IMR-90 (cell line): ENCODE measurements at regions not wholly inside any gene's neighbourhood (a gene's known extent, or its start where the extent isn't known, plus 50 kb on each side); places are given as distances from the start of the nearest gene placed in this dataset.

Experiments
- ATAC-seq: fragments of 200-7000 bp; cut with Tn5 transposase; 2 replicates; pipeline ENCODE4 v1.9.1; 2020; ENCODE audit warnings: low read depth, mild to moderate bottlenecking, moderate library complexity
- BruUV-seq: library from RNA; stranded (reverse); fragments of 400-500 nt; replicated peaks from 2 replicates; lab custom pipeline; 2021; lab: Mats Ljungman, UMichigan
- CTCF ChIA-PET: fragments of 300-600 bp; formaldehyde crosslinking; extraction: SDS; loops from one replicate; lab custom pipeline; 2021; ENCODE audit warnings: antibody characterized with exemption; lab: Yijun Ruan, JAX
- POLR2A ChIA-PET: fragments of 300-600 bp; sonication (Branson Sonifier 250); formaldehyde crosslinking; loops from one replicate; lab custom pipeline; 2022; ENCODE audit warnings: antibody characterized with exemption; ENCODE audit not compliant: unreplicated experiment; lab: Charles Lee
- DNase-seq: peaks from one replicate; pipeline ENCODE4 v3.0.0; 2013
- H2AFZ ChIP-seq: replicated peaks from 2 replicates; pipeline ENCODE3; 2013; ENCODE audit warnings: low read length, mild to moderate bottlenecking; ENCODE audit not compliant: poor library complexity
- H2AK5ac ChIP-seq: 2 replicates; pipeline ENCODE4 v1.6.1; 2013; ENCODE audit warnings: low read depth, low read length, inconsistent platforms
- H2AK9ac ChIP-seq: replicated peaks from 2 replicates; pipeline ENCODE3; 2013; ENCODE audit warnings: mild to moderate bottlenecking, low read depth, low read length, moderate library complexity; ENCODE audit not compliant: poor library complexity
- H2BK120ac ChIP-seq: 2 replicates; pipeline ENCODE4 v1.6.1; 2013; ENCODE audit warnings: low read depth, low read length, inconsistent platforms
- H2BK15ac ChIP-seq: 3 replicates; pipeline ENCODE4 v1.6.1; 2013; ENCODE audit warnings: low read depth, low read length, inconsistent platforms
- H2BK20ac ChIP-seq: 2 replicates; pipeline ENCODE4 v1.6.1; 2013; ENCODE audit warnings: low read depth, mild to moderate bottlenecking, inconsistent platforms, low read length, moderate library complexity
- H2BK5ac ChIP-seq: 2 replicates; pipeline ENCODE4 v1.6.1; 2013; ENCODE audit warnings: mild to moderate bottlenecking, low read depth, low read length, inconsistent platforms; ENCODE audit not compliant: poor library complexity, severe bottlenecking
- H3K14ac ChIP-seq: replicated peaks from 2 replicates; pipeline ENCODE4 v1.6.1; 2013; ENCODE audit warnings: low read depth, low read length, inconsistent platforms
- H3K18ac ChIP-seq: 2 replicates; pipeline ENCODE4 v1.6.1; 2013; ENCODE audit warnings: low read depth, low read length, control low read depth
- H3K23ac ChIP-seq: 2 replicates; pipeline ENCODE4 v1.6.1; 2013; ENCODE audit warnings: low read depth, low read length, inconsistent platforms
- H3K27ac ChIP-seq: 2 replicates; pipeline ENCODE4 v1.5.1; 2013; ENCODE audit warnings: mild to moderate bottlenecking, control low read depth, low read length; ENCODE audit not compliant: insufficient read depth
- H3K27me3 ChIP-seq: 2 replicates; pipeline ENCODE4 v1.6.1; 2013; ENCODE audit warnings: low read length; ENCODE audit not compliant: control insufficient read depth, insufficient read depth
- H3K36me3 ChIP-seq: 2 replicates; pipeline ENCODE4 v1.6.1; 2013; ENCODE audit warnings: low read length, mixed read lengths; ENCODE audit not compliant: control insufficient read depth, insufficient read depth
- H3K4ac ChIP-seq: 2 replicates; pipeline ENCODE4 v1.6.1; 2013; ENCODE audit warnings: low read depth, low read length, inconsistent platforms
- H3K4me1 ChIP-seq: 2 replicates; pipeline ENCODE4 v1.6.1; 2013; ENCODE audit warnings: low read length, mixed read lengths; ENCODE audit not compliant: control insufficient read depth, insufficient read depth
- H3K4me2 ChIP-seq: 2 replicates; pipeline ENCODE4 v1.6.1; 2013; ENCODE audit warnings: low read depth, mild to moderate bottlenecking, control low read depth, low read length, moderate library complexity
- H3K4me3 ChIP-seq: 2 replicates; pipeline ENCODE4 v1.5.1; 2013; ENCODE audit warnings: low read depth, mild to moderate bottlenecking, control low read depth, low read length, moderate library complexity; ENCODE audit not compliant: insufficient read depth
- H3K56ac ChIP-seq: 2 replicates; pipeline ENCODE4 v1.6.1; 2013; ENCODE audit warnings: low read length, inconsistent platforms; ENCODE audit not compliant: insufficient read depth; ENCODE audit errors: extremely low read depth
- H3K79me1 ChIP-seq, 2 experiments: 2 replicates each; pipeline ENCODE4 v1.6.1; 2013; ENCODE audit warnings: low read length in 2 of 2, inconsistent platforms in 1 of 2, low read depth in 1 of 2
- H3K9ac ChIP-seq: 2 replicates; pipeline ENCODE4 v1.6.1; 2013; ENCODE audit warnings: low read depth, low read length, control low read depth
- H3K9me1 ChIP-seq: 2 replicates; pipeline ENCODE4 v1.6.1; 2013; ENCODE audit warnings: low read length, inconsistent platforms; ENCODE audit not compliant: insufficient read depth
- H3K9me3 ChIP-seq: 2 replicates; pipeline ENCODE4 v1.6.1; 2013; ENCODE audit warnings: low read length; ENCODE audit not compliant: control insufficient read depth, insufficient read depth
- H4K20me1 ChIP-seq: 2 replicates; pipeline ENCODE4 v1.6.1; 2013; ENCODE audit warnings: low read length, inconsistent platforms; ENCODE audit not compliant: insufficient read depth
- H4K5ac ChIP-seq: 2 replicates; pipeline ENCODE4 v1.6.1; 2013; ENCODE audit warnings: mild to moderate bottlenecking, low read depth, low read length, control low read depth
- H4K8ac ChIP-seq, 2 experiments: 2 replicates each; pipeline ENCODE4 v1.6.1; 2013; ENCODE audit warnings: low read depth in 2 of 2, low read length in 2 of 2, control low read depth in 1 of 2, inconsistent platforms in 1 of 2
- H4K91ac ChIP-seq: 2 replicates; pipeline ENCODE4 v1.6.1; 2013; ENCODE audit warnings: low read depth, low read length, inconsistent platforms; ENCODE audit not compliant: insufficient read depth
- BHLHE40 ChIP-seq: fragments of 150-350 bp; IDR thresholded peaks from 2 replicates; pipeline ENCODE4 v1.6.1; 2016; ENCODE audit warnings: mild to moderate bottlenecking, low read depth, low read length
- CEBPB ChIP-seq: IDR thresholded peaks from 2 replicates; pipeline ENCODE4 v1.6.1; 2012; ENCODE audit warnings: low read depth, low read length, improper control_type of control experiment
- CHD1 ChIP-seq: IDR thresholded peaks from 2 replicates; pipeline ENCODE4 v1.6.1; 2012; ENCODE audit warnings: low read depth, low read length, improper control_type of control experiment
- FOS ChIP-seq: fragments of 150-350 bp; IDR thresholded peaks from 2 replicates; pipeline ENCODE4 v1.6.1; 2016; ENCODE audit warnings: low read depth, low read length
- MAFK ChIP-seq: IDR thresholded peaks from 2 replicates; pipeline ENCODE4 v1.6.1; 2012; ENCODE audit warnings: low read depth, low read length, improper control_type of control experiment
- MXI1 ChIP-seq: IDR thresholded peaks from 2 replicates; pipeline ENCODE4 v1.6.1; 2012; ENCODE audit warnings: low read depth, mild to moderate bottlenecking, low read length, moderate library complexity, borderline replicate concordance
- NFE2L2 ChIP-seq: fragments of 150-350 bp; IDR thresholded peaks from 2 replicates; pipeline ENCODE4 v1.6.1; 2016; ENCODE audit warnings: low read depth, mild to moderate bottlenecking, low read length
- POLR2A ChIP-seq: IDR thresholded peaks from 2 replicates; pipeline ENCODE4 v1.6.1; 2012; ENCODE audit warnings: mild to moderate bottlenecking, low read depth, low read length
- RAD21 ChIP-seq: IDR thresholded peaks from 2 replicates; pipeline ENCODE4 v1.6.1; 2012; ENCODE audit warnings: low read length, improper control_type of control experiment
- RCOR1 ChIP-seq: IDR thresholded peaks from 2 replicates; pipeline ENCODE4 v1.6.1; 2012; ENCODE audit warnings: mild to moderate bottlenecking, low read length, improper control_type of control experiment; ENCODE audit not compliant: insufficient replicate concordance
- RFX5 ChIP-seq: IDR thresholded peaks from 2 replicates; pipeline ENCODE4 v1.8.0; 2012; ENCODE audit warnings: low read depth, mild to moderate bottlenecking, low read length, moderate library complexity
- SMC3 ChIP-seq: fragments of 150-350 bp; IDR thresholded peaks from 2 replicates; pipeline ENCODE4 v1.6.1; 2016; ENCODE audit warnings: low read depth, mild to moderate bottlenecking, antibody characterized with exemption, low read length, moderate library complexity
- USF2 ChIP-seq: fragments of 150-350 bp; IDR thresholded peaks from 2 replicates; pipeline ENCODE4 v1.6.1; 2017; ENCODE audit warnings: mild to moderate bottlenecking, antibody characterized with exemption, low read length, low read depth
- whole genome bisulfite sequencing, 2 experiments: methylation state at CpG; one replicate each; pipeline versions ENCODE4 v1.1.5 to v1.1.7; 2013; ENCODE audit warnings: missing lambda C conversion rate in 2 of 2; ENCODE audit not compliant: insufficient read length in 1 of 2; ENCODE audit errors: extremely low coverage in 2 of 2; 5-methylcytosine and 5-hydroxymethylcytosine counted together
- dilution Hi-C: fragments of 300-500 bp; cut with HindIII; formaldehyde crosslinking; loops from one replicate; pipeline ENCODE4 v1.14.3; 2018; ENCODE audit warnings: low sequenced_read_pairs; ENCODE audit not compliant: unreplicated experiment
- in situ Hi-C: fragments of 300-500 bp; cut with MboI; formaldehyde crosslinking; loops from 3 replicates; pipeline ENCODE4 v1.14.3; 2019; ENCODE audit warnings: low sequenced_read_pairs, inconsistent platforms, mixed read lengths
- intact Hi-C: fragments of 100-400 bp; cut with micrococcal nuclease; formaldehyde crosslinking; loops from 2 replicates; pipeline ENCODE4 v1.10.0; 2022
- TF ChIP-seq, protein P1 (sequence below): fragments of 150-350 bp; IDR thresholded peaks from 2 replicates; pipeline ENCODE4 v1.6.1; 2016; ENCODE audit warnings: low read depth, mild to moderate bottlenecking, low read length, moderate library complexity, borderline replicate concordance
- TF ChIP-seq, protein P2 (sequence below): conservative IDR thresholded peaks from 2 replicates; pipeline ENCODE4 v1.5.1; 2012; ENCODE audit warnings: mild to moderate bottlenecking, low read depth, low read length, improper control_type of control experiment

GRCh38 chr6:76677017-76677416 lies 604.6 kb upstream of the IMPG1 start:
- no peaks in the 10 kb centered on the region for H4K20me1 ChIP-seq
- no peak overlapping the region for H2BK20ac ChIP-seq
- H3K27ac ChIP-seq, result no peak overlapping the region
- no TSS peak for BruUV-seq
- no peak overlapping the region for H3K4ac ChIP-seq
- DNase-seq (no peak), ATAC-seq (no peak)
- H2BK15ac ChIP-seq, result no peak overlapping the region
- no CpG with 5 or more reads among the region's 2 CpGs for WGBS, 2 experiments
- no peak overlapping the region for H2BK5ac ChIP-seq
- no peak overlapping the region for H4K5ac ChIP-seq
- no peak overlapping the region for H3K4me3 ChIP-seq
- no peak overlapping the region for H2BK120ac ChIP-seq
- no peaks in the 10 kb centered on the region for H3K27me3 ChIP-seq
- ChIA-PET POLR2A (no interaction called here), CTCF (no interaction called here)
- no peak overlapping the region for H3K14ac ChIP-seq
- H3K23ac ChIP-seq, result no peak overlapping the region
- H4K8ac ChIP-seq, result no peak overlapping the region
- H3K9me3 ChIP-seq, result no peaks in the 10 kb centered on the region
- no peak overlapping the region for H3K9ac ChIP-seq
- no peaks in the 10 kb centered on the region for H3K79me1 ChIP-seq
- TF ChIP-seq POLR2A (no peak), MAFK (no peak), RCOR1 (no peak), NFE2L2 (no peak), CEBPB (no peak), RAD21 (no peak), MXI1 (no peak), CHD1 (no peak), SMC3 (no peak), BHLHE40 (no peak), USF2 (no peak), RFX5 (no peak), FOS (no peak)
- TF ChIP-seq, protein P1, sequence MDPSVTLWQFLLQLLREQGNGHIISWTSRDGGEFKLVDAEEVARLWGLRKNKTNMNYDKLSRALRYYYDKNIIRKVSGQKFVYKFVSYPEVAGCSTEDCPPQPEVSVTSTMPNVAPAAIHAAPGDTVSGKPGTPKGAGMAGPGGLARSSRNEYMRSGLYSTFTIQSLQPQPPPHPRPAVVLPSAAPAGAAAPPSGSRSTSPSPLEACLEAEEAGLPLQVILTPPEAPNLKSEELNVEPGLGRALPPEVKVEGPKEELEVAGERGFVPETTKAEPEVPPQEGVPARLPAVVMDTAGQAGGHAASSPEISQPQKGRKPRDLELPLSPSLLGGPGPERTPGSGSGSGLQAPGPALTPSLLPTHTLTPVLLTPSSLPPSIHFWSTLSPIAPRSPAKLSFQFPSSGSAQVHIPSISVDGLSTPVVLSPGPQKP, result no peak
- TF ChIP-seq, protein P2, sequence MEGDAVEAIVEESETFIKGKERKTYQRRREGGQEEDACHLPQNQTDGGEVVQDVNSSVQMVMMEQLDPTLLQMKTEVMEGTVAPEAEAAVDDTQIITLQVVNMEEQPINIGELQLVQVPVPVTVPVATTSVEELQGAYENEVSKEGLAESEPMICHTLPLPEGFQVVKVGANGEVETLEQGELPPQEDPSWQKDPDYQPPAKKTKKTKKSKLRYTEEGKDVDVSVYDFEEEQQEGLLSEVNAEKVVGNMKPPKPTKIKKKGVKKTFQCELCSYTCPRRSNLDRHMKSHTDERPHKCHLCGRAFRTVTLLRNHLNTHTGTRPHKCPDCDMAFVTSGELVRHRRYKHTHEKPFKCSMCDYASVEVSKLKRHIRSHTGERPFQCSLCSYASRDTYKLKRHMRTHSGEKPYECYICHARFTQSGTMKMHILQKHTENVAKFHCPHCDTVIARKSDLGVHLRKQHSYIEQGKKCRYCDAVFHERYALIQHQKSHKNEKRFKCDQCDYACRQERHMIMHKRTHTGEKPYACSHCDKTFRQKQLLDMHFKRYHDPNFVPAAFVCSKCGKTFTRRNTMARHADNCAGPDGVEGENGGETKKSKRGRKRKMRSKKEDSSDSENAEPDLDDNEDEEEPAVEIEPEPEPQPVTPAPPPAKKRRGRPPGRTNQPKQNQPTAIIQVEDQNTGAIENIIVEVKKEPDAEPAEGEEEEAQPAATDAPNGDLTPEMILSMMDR, result no peak
- H3K9me1 ChIP-seq, result no peaks in the 10 kb centered on the region
- no peak overlapping the region for H2AK9ac ChIP-seq
- H3K4me2 ChIP-seq, result no peak overlapping the region
- H3K18ac ChIP-seq, result no peak overlapping the region
- no peak overlapping the region for H3K56ac ChIP-seq
- H2AK5ac ChIP-seq, result no peak overlapping the region
- no peaks in the 10 kb centered on the region for H3K36me3 ChIP-seq
- no peak overlapping the region for H4K91ac ChIP-seq
- no peaks in the 10 kb centered on the region for H3K4me1 ChIP-seq
- H2AFZ ChIP-seq, result no peak overlapping the region
- in situ Hi-C loops, result no loop called here
- intact Hi-C loops, result no loop called here
- dilution Hi-C loops, result no loop called here
